ENCODE measurements at regions not wholly inside any gene's neighbourhood (a gene's known extent, or its start where the extent isn't known, plus 50 kb on each side); places are given as distances from the start of the nearest gene placed in this dataset.

- H3K4me3 ChIP-seq, result no peak overlapping the region
- H3K27me3 ChIP-seq, result peaks cover 5% of the 10 kb centered on the region
- no peaks in the 10 kb centered on the region for H3K4me1 ChIP-seq (ENCODE audit: low read depth)
- TF ChIP-seq CTCF (IDR thresholded peaks at IDR 0.05; ENCODE audit: low read depth, low read length), result no peak
- H3K27ac ChIP-seq, result no peak overlapping the region
- DNase-seq (ENCODE audit: low read depth in 1 of 2, low spot score in 1 of 2), result no peak
- H3K36me3 ChIP-seq, result no peaks in the 10 kb centered on the region
- H3K9me3 ChIP-seq (ENCODE audit: low read depth), result no peaks in the 10 kb centered on the region
Measured at GRCh38 chr12:131353376-131353775, 357.5 kb upstream of the SFSWAP start.

- Histone ChIP-seq H3K36me3 (no peaks in the 10 kb centered on the region), H3K27me3 (peaks cover 4% of the 10 kb centered on the region), H3K9me3 (ENCODE audit: low read depth) (no peaks in the 10 kb centered on the region), H3K4me1 (ENCODE audit: low read depth) (no peaks in the 10 kb centered on the region), H3K27ac (no peak overlapping the region), H3K4me3 (no peak overlapping the region)
- no peak for TF ChIP-seq CTCF (IDR thresholded peaks at IDR 0.05; ENCODE audit: low read depth, low read length)
- DNase-seq (ENCODE audit: low read depth in 1 of 2, low spot score in 1 of 2), result no peak
Measured at GRCh38 chr12:131353826-131354225, 357.1 kb upstream of the SFSWAP start.

- Histone ChIP-seq H3K27me3 (no peaks in the 10 kb centered on the region), H3K4me3 (no peak overlapping the region), H3K27ac (no peak overlapping the region), H3K9me3 (ENCODE audit: low read depth) (no peaks in the 10 kb centered on the region), H3K36me3 (no peaks in the 10 kb centered on the region), H3K4me1 (ENCODE audit: low read depth) (no peaks in the 10 kb centered on the region)
- DNase-seq (ENCODE audit: low read depth in 1 of 2, low spot score in 1 of 2), result no peak
- no peak for TF ChIP-seq CTCF (IDR thresholded peaks at IDR 0.05; ENCODE audit: low read depth, low read length)
Measured at GRCh38 chr12:131355361-131356245, 355.3 kb upstream of the SFSWAP start.

GRCh38 chr12:131356485-131357184 is 354.3 kb upstream of the SFSWAP start:
- Histone ChIP-seq H3K9me3 (ENCODE audit: low read depth) (no peaks in the 10 kb centered on the region), H3K4me3 (no peak overlapping the region), H3K36me3 (no peaks in the 10 kb centered on the region), H3K27me3 (no peaks in the 10 kb centered on the region), H3K4me1 (ENCODE audit: low read depth) (no peaks in the 10 kb centered on the region), H3K27ac (no peak overlapping the region)
- TF ChIP-seq CTCF (IDR thresholded peaks at IDR 0.05; ENCODE audit: low read depth, low read length), result no peak
- DNase-seq (ENCODE audit: low read depth in 1 of 2, low spot score in 1 of 2), result no peak

GRCh38 chr12:131357185-131357747 is 353.6 kb upstream of the SFSWAP start:
- H3K4me3 ChIP-seq, result no peak overlapping the region
- no peak for TF ChIP-seq CTCF (IDR thresholded peaks at IDR 0.05; ENCODE audit: low read depth, low read length)
- H3K9me3 ChIP-seq (ENCODE audit: low read depth), result no peaks in the 10 kb centered on the region
- H3K36me3 ChIP-seq, result no peaks in the 10 kb centered on the region
- H3K4me1 ChIP-seq (ENCODE audit: low read depth), result no peaks in the 10 kb centered on the region
- no peak for DNase-seq (ENCODE audit: low read depth in 1 of 2, low spot score in 1 of 2)
- H3K27ac ChIP-seq, result no peak overlapping the region
- H3K27me3 ChIP-seq, result no peaks in the 10 kb centered on the region
